ENCODE measurements at regions not wholly inside any gene's neighbourhood (a gene's known extent, or its start where the extent isn't known, plus 50 kb on each side); places are given as distances from the start of the nearest gene placed in this dataset.
A peak's percentile ranks its signal among the peaks of the same experiment; 100 is the strongest.

GRCh38 chr11:126139111-126140091 is 72.0 kb downstream of the RPUSD4 start:
- no peak overlapping the region for H3K9ac ChIP-seq (ENCODE audit: extremely low read depth, insufficient read length, low read length)
- no peak overlapping the region for H2BK5ac ChIP-seq (ENCODE audit: insufficient read length, low read length)
- no peak for TF ChIP-seq CTCF (conservative IDR thresholded peaks at IDR 0.05)
- no peak overlapping the region for H2BK20ac ChIP-seq (ENCODE audit: low read depth, low read length, poor library complexity, severe bottlenecking)
- no peak overlapping the region for H3K27ac ChIP-seq (ENCODE audit: insufficient read length, low read depth, low read length)
- no peak overlapping the region for H4K8ac ChIP-seq (replicated peaks; ENCODE audit: insufficient read length, low read depth, low read length)
- Mint-ChIP-seq H3K4me3 (0 out of 5 replicates have a peak overlapping the region, but pooled peaks of 1 of the 2 experiments have one; percentile 10), H3K4me1 (peaks cover 25 to 40% of the 10 kb centered on the region in 2 experiments), H3K27ac (peak overlapping the region in 2 of 3 experiments; percentile 12 to 60; a peak in 2 of 7 replicates), H3K27me3 (ENCODE audit: low read depth) (peaks cover 7% of the 10 kb centered on the region), H3K9me3 (peaks cover 0 to 3% of the 10 kb centered on the region in 2 experiments; a peak in 1 of 5 replicates), H3K36me3 (ENCODE audit: insufficient read depth in 1 of 3, low read depth in 3 of 3) (no peaks in the 10 kb centered on the region)
- no peaks in the 10 kb centered on the region for H3K9me3 ChIP-seq (ENCODE audit: control insufficient read depth, low read depth, low read length)
- DNase-seq = no peak
- no peaks in the 10 kb centered on the region for H3K27me3 ChIP-seq (ENCODE audit: insufficient read depth, low read length)
- no peak overlapping the region for H3K4ac ChIP-seq (ENCODE audit: low read depth, low read length)
- H3K4me1 ChIP-seq (ENCODE audit: insufficient read depth, low read length) = peaks cover 5% of the 10 kb centered on the region; the same call in 1 of the 2 replicates
- no peak overlapping the region for H3T11ph ChIP-seq (ENCODE audit: low read length)
- no peak overlapping the region for H3K4me2 ChIP-seq (ENCODE audit: insufficient read depth, insufficient read length, low read length)
- no peak overlapping the region for H2BK15ac ChIP-seq (ENCODE audit: low read depth, low read length)
- no peaks in the 10 kb centered on the region for H3K79me1 ChIP-seq (ENCODE audit: insufficient read depth, low read depth, low read length, poor library complexity, severe bottlenecking)
- H3K18ac ChIP-seq (ENCODE audit: insufficient read length, low read depth, low read length) = no peak overlapping the region
- H2BK120ac ChIP-seq (ENCODE audit: low read depth, low read length, poor library complexity, severe bottlenecking) = no peak overlapping the region
- no peak overlapping the region for H2AFZ ChIP-seq (ENCODE audit: low read length)
- no peak overlapping the region for H2AK5ac ChIP-seq (ENCODE audit: insufficient read length, low read length)
- no peak overlapping the region for H3K23ac ChIP-seq (ENCODE audit: insufficient read length, low read depth, low read length)
- no peak overlapping the region for H4K91ac ChIP-seq (ENCODE audit: insufficient read length, low read depth, low read length)
- no peak overlapping the region for H2BK12ac ChIP-seq (ENCODE audit: insufficient read length, low read depth, low read length)
- no peaks in the 10 kb centered on the region for H4K20me1 ChIP-seq (ENCODE audit: control insufficient read depth, insufficient read depth, insufficient read length)
- no peaks in the 10 kb centered on the region for H3K23me2 ChIP-seq (ENCODE audit: insufficient read length, low read depth, low read length, poor library complexity, severe bottlenecking)
- no peak overlapping the region for H3K14ac ChIP-seq (ENCODE audit: insufficient read depth, low read length)
- H3K79me2 ChIP-seq (ENCODE audit: insufficient read depth, low read length) = no peaks in the 10 kb centered on the region
- H4K5ac ChIP-seq (ENCODE audit: insufficient read length, low read depth, low read length) = no peak overlapping the region
- no CpG with 5 or more reads among the region's 13 CpGs for whole genome bisulfite sequencing (ENCODE audit: extremely low coverage, insufficient read length, low lambda C conversion rate)
- no peak overlapping the region for H3K56ac ChIP-seq (ENCODE audit: insufficient read length, low read depth, low read length)

Data from H9 (cell line).